Liver (tissue), 8 donors: ENCODE measurements at regions not wholly inside any gene's neighbourhood (a gene's known extent, or its start where the extent isn't known, plus 50 kb on each side); places are given as distances from the start of the nearest gene placed in this dataset.

Source experiments
- DNase-seq: peaks from one replicate; pipeline ENCODE4 v3.0.0-alpha.2; 2017; ENCODE audit warnings: low spot score
- H3K27ac ChIP-seq, 2 donors: one replicate each; pipeline ENCODE4 v1.7.0; 2013; ENCODE audit warnings: inconsistent platforms in 2 of 2, low read length in 2 of 2, control low read depth in 1 of 2, low read depth in 1 of 2, mild to moderate bottlenecking in 1 of 2
- H3K27me3 ChIP-seq, 4 donors: one replicate each; pipeline versions ENCODE4 v1.6.1 to v1.7.0; 2013; ENCODE audit warnings: low read length in 3 of 4, inconsistent platforms in 1 of 4, mild to moderate bottlenecking in 1 of 4, moderate library complexity in 1 of 4; ENCODE audit not compliant: control insufficient read depth in 4 of 4, insufficient read depth in 4 of 4
- H3K36me3 ChIP-seq, 4 donors: one replicate each; pipeline versions ENCODE4 v1.6.1 to v1.7.0; 2013; ENCODE audit warnings: low read length in 3 of 4, mild to moderate bottlenecking in 3 of 4, low read depth in 1 of 4, moderate library complexity in 1 of 4; ENCODE audit not compliant: control insufficient read depth in 4 of 4, insufficient read depth in 3 of 4
- H3K4me1 ChIP-seq, 4 donors: one replicate each; pipeline versions ENCODE4 v1.6.1 to v1.7.0; 2013; ENCODE audit warnings: low read length in 3 of 4, mild to moderate bottlenecking in 3 of 4, moderate library complexity in 1 of 4; ENCODE audit not compliant: control insufficient read depth in 4 of 4, insufficient read depth in 4 of 4
- H3K4me3 ChIP-seq, 3 donors: one replicate each; pipeline versions ENCODE4 v1.6.1 to v1.7.0; 2013; ENCODE audit warnings: low read length in 3 of 3, control low read depth in 1 of 3, low read depth in 1 of 3, mild to moderate bottlenecking in 1 of 3
- H3K9ac ChIP-seq, 2 donors: one replicate each; pipeline ENCODE4 v1.7.0; 2013; ENCODE audit warnings: low read length in 2 of 2, mild to moderate bottlenecking in 2 of 2, moderate library complexity in 2 of 2, control low read depth in 1 of 2, low read depth in 1 of 2
- H3K9me3 ChIP-seq, 4 donors: one replicate each; pipeline versions ENCODE4 v1.6.1 to v1.7.0; 2013; ENCODE audit warnings: low read length in 3 of 4; ENCODE audit not compliant: control insufficient read depth in 4 of 4
- CTCF ChIP-seq: fragments of 150-350 bp; IDR thresholded peaks from 2 replicates; pipeline ENCODE4 v1.5.1; 2017; ENCODE audit warnings: improper control_type of control experiment, low read depth, low read length; ENCODE audit not compliant: missing input control
- EGR1 ChIP-seq, 2 donors: IDR thresholded peaks; 2 replicates each; pipeline ENCODE4 v1.6.1; 2016 to 2018; ENCODE audit warnings: antibody characterized with exemption in 2 of 2, low read depth in 2 of 2
- FOXA1 ChIP-seq: IDR thresholded peaks from 2 replicates; pipeline ENCODE4 v1.6.1; 2016; ENCODE audit warnings: antibody characterized with exemption
- FOXA2 ChIP-seq: IDR thresholded peaks from 2 replicates; pipeline ENCODE4 v1.6.1; 2016; ENCODE audit warnings: antibody characterized with exemption
- HNF4A ChIP-seq, 2 donors: conservative IDR thresholded peaks; 2 replicates each; pipeline ENCODE4 v1.6.1; 2016; ENCODE audit warnings: antibody characterized with exemption in 2 of 2, mild to moderate bottlenecking in 2 of 2
- HNF4G ChIP-seq: IDR thresholded peaks from 2 replicates; pipeline ENCODE4 v1.6.1; 2016; ENCODE audit warnings: antibody characterized with exemption
- JUND ChIP-seq, 2 donors: IDR thresholded peaks; 2 replicates each; pipeline ENCODE4 v1.6.1; 2016; ENCODE audit warnings: antibody characterized with exemption in 2 of 2
- MAX ChIP-seq: IDR thresholded peaks from 2 replicates; pipeline ENCODE4 v1.6.1; 2016; ENCODE audit warnings: antibody characterized with exemption
- NR2F2 ChIP-seq: IDR thresholded peaks from 2 replicates; pipeline ENCODE4 v1.6.1; 2016; ENCODE audit warnings: antibody characterized with exemption
- RAD21 ChIP-seq, 2 donors: IDR thresholded peaks; 2 replicates each; pipeline ENCODE4 v1.6.1; 2016; ENCODE audit warnings: antibody characterized with exemption in 2 of 2, mild to moderate bottlenecking in 2 of 2
- RXRA ChIP-seq, 2 donors: IDR thresholded peaks; 2 replicates each; pipeline ENCODE4 v1.6.1; 2017 to 2018; ENCODE audit warnings: antibody characterized with exemption in 2 of 2, mild to moderate bottlenecking in 1 of 2
- WGBS: extraction: QIAGEN DNeasy Blood & Tissue Kit; methylation state at CpG from one replicate; pipeline ENCODE4 v1.1.7; 2013; 5-methylcytosine and 5-hydroxymethylcytosine counted together
- TF ChIP-seq, protein P1 (sequence below): IDR thresholded peaks from 2 replicates; pipeline ENCODE4 v1.6.1; 2016; ENCODE audit warnings: antibody characterized with exemption
- TF ChIP-seq, protein P2 (sequence below): IDR thresholded peaks from 2 replicates; pipeline ENCODE4 v1.6.1; 2016; ENCODE audit warnings: antibody characterized with exemption, mild to moderate bottlenecking
- donor health status: healthy.
- donor health status: healthy.
- donor health status: healthy.
- donor health status: healthy.
- donor health status: healthy.

DNA sequence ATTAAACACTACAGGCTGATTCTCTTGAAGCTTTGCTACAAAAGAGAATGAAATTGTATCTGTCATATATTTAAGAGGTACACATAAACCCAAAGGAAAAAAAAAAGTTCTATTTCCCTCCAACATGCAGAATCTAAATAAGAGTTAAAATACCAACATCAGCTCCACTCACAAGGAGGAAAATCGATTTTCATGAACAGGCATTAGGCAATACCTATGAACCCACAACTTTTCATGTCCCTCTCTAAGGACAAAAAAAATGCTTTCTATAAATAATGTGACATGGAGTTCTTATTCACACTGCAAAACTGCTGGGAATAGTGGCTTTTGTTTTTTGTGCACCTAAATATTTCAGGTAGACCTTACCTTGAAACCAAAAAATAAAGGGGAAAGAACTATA is 192.5 kb downstream of the KLF12 start:
- H3K27ac ChIP-seq = no peak overlapping the region
- no peak overlapping the region for H3K9ac ChIP-seq
- TF ChIP-seq NR2F2 (no peak), RXRA (IDR thresholded peaks at IDR 0.05) (peak in 1 of 2 donors; percentile 18), EGR1 (IDR thresholded peaks at IDR 0.05; ENCODE audit: low read depth in 2 of 2) (no peak), HNF4A (conservative IDR thresholded peaks at IDR 0.05) (peak in 1 of 2 donors; percentile 11), MAX (no peak), FOXA2 (no peak), JUND (IDR thresholded peaks at IDR 0.05) (no peak)
- TF ChIP-seq, protein P1, sequence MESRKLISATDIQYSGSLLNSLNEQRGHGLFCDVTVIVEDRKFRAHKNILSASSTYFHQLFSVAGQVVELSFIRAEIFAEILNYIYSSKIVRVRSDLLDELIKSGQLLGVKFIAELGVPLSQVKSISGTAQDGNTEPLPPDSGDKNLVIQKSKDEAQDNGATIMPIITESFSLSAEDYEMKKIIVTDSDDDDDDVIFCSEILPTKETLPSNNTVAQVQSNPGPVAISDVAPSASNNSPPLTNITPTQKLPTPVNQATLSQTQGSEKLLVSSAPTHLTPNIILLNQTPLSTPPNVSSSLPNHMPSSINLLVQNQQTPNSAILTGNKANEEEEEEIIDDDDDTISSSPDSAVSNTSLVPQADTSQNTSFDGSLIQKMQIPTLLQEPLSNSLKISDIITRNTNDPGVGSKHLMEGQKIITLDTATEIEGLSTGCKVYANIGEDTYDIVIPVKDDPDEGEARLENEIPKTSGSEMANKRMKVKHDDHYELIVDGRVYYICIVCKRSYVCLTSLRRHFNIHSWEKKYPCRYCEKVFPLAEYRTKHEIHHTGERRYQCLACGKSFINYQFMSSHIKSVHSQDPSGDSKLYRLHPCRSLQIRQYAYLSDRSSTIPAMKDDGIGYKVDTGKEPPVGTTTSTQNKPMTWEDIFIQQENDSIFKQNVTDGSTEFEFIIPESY = no peak
- WGBS = 35% methylated on average over 1 of the region's 1 CpG
- no peak overlapping the region for H3K4me3 ChIP-seq
- H3K36me3 ChIP-seq = peaks cover 0 to 2% (median 0%) of the 10 kb centered on the region in 4 donors
- no peaks in the 10 kb centered on the region for H3K27me3 ChIP-seq
- no peaks in the 10 kb centered on the region for H3K9me3 ChIP-seq
- DNase-seq = no peak
- H3K4me1 ChIP-seq = peaks cover 0 to 5% (median 2%) of the 10 kb centered on the region in 4 donors

DNA sequence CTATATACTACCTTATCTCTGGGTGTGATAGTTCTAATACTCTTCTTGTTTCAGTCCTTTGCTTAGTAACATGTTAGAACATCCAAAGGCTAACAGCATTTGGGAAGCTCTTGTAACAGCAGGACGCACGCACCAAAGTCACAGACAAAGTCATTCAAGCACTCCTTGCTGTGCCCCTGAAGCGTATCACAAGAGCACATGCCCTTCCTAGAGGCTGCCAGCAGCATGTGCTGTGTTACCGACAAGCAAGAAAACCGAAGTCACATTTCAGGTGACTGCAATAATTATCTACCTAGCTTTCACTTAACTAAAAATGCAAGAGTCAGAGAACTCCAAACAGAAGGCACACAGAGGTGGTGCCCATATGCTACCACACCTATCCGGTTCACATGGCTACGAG is 194.1 kb downstream of the KLF12 start:
- TF ChIP-seq HNF4G (no peak), FOXA2 (no peak), MAX (no peak), EGR1 (IDR thresholded peaks at IDR 0.05; ENCODE audit: low read depth in 2 of 2) (no peak), RAD21 (IDR thresholded peaks at IDR 0.05) (no peak), FOXA1 (no peak), RXRA (IDR thresholded peaks at IDR 0.05) (no peak), CTCF (no peak)
- TF ChIP-seq, protein P1 = no peak
- TF ChIP-seq, protein P2, sequence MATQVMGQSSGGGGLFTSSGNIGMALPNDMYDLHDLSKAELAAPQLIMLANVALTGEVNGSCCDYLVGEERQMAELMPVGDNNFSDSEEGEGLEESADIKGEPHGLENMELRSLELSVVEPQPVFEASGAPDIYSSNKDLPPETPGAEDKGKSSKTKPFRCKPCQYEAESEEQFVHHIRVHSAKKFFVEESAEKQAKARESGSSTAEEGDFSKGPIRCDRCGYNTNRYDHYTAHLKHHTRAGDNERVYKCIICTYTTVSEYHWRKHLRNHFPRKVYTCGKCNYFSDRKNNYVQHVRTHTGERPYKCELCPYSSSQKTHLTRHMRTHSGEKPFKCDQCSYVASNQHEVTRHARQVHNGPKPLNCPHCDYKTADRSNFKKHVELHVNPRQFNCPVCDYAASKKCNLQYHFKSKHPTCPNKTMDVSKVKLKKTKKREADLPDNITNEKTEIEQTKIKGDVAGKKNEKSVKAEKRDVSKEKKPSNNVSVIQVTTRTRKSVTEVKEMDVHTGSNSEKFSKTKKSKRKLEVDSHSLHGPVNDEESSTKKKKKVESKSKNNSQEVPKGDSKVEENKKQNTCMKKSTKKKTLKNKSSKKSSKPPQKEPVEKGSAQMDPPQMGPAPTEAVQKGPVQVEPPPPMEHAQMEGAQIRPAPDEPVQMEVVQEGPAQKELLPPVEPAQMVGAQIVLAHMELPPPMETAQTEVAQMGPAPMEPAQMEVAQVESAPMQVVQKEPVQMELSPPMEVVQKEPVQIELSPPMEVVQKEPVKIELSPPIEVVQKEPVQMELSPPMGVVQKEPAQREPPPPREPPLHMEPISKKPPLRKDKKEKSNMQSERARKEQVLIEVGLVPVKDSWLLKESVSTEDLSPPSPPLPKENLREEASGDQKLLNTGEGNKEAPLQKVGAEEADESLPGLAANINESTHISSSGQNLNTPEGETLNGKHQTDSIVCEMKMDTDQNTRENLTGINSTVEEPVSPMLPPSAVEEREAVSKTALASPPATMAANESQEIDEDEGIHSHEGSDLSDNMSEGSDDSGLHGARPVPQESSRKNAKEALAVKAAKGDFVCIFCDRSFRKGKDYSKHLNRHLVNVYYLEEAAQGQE = no peak
- no peaks in the 10 kb centered on the region for H3K9me3 ChIP-seq
- 89% methylated on average over 7 of the region's 7 CpGs for WGBS
- peaks cover 0 to 5% (median 0%) of the 10 kb centered on the region in 4 donors for H3K4me1 ChIP-seq
- no peak overlapping the region for H3K9ac ChIP-seq
- DNase-seq = no peak
- no peak overlapping the region for H3K4me3 ChIP-seq
- H3K27me3 ChIP-seq = no peaks in the 10 kb centered on the region
- no peak overlapping the region for H3K27ac ChIP-seq
- H3K36me3 ChIP-seq = peaks cover 0 to 2% (median 0%) of the 10 kb centered on the region in 4 donors
